ENCODE measurements at regions not wholly inside any gene's neighbourhood (a gene's known extent, or its start where the extent isn't known, plus 50 kb on each side); places are given as distances from the start of the nearest gene placed in this dataset.
"Not testable (repeated sequence)": the region's sequence is repeated elsewhere in the genome, so short reads cannot be mapped to it uniquely, and the experiment has no call there.

GRCh38 chr6:169355001-169355400 is 101.4 kb upstream of the THBS2 start:
- intact Hi-C loops (cut with DNase I); H3K27ac ChIP-seq (ENCODE audit: low read depth in 1 of 2, low read length in 2 of 2): not testable (repeated sequence)

GRCh38 chr6:169345146-169345545 is 91.5 kb upstream of the THBS2 start:
- Histone ChIP-seq H3K9me3 (ENCODE audit: control insufficient read depth, low read length) (no peaks in the 10 kb centered on the region), H3K4me3 (ENCODE audit: low read length in 2 of 2) (no peak overlapping the region), H3K27ac (ENCODE audit: low read depth in 1 of 2, low read length in 2 of 2) (no peak overlapping the region), H3K36me3 (ENCODE audit: control insufficient read depth in 1 of 2, insufficient read depth in 2 of 2, low read length in 1 of 2) (no peaks in the 10 kb centered on the region), H3K4me1 (ENCODE audit: control insufficient read depth in 1 of 2, insufficient read depth in 2 of 2, low read length in 2 of 2) (no peaks in the 10 kb centered on the region), H3K27me3 (ENCODE audit: control insufficient read depth in 1 of 2, insufficient read depth in 2 of 2, low read length in 1 of 2) (no peaks in the 10 kb centered on the region)
- 44 to 46% methylated on average over 4 of the region's 4 CpGs for WGBS, 2 donors
- DNase-seq (no peak), ATAC-seq (ENCODE audit: low FRiP score) (no peak)
- intact Hi-C loops (cut with DNase I): loop anchor here in 1 of 2 donors (10.0 kb wide), 1 partner anchor 430 kb away; no protein-coding TSS in a partner anchor

More at GRCh38 chr6:169355001-169355400, 101.4 kb upstream of the THBS2 start:
- H3K4me3 ChIP-seq (ENCODE audit: low read length in 2 of 2); H3K27me3 ChIP-seq (ENCODE audit: control insufficient read depth in 1 of 2, insufficient read depth in 2 of 2, low read length in 1 of 2); H3K4me1 ChIP-seq (ENCODE audit: control insufficient read depth in 1 of 2, insufficient read depth in 2 of 2, low read length in 2 of 2); H3K9me3 ChIP-seq (ENCODE audit: control insufficient read depth, low read length); H3K36me3 ChIP-seq (ENCODE audit: control insufficient read depth in 1 of 2, insufficient read depth in 2 of 2, low read length in 1 of 2); DNase-seq; ATAC-seq (ENCODE audit: low FRiP score): not testable (repeated sequence)
- 56 to 64% methylated on average over 3 of the region's 3 CpGs for WGBS, 2 donors

DNA sequence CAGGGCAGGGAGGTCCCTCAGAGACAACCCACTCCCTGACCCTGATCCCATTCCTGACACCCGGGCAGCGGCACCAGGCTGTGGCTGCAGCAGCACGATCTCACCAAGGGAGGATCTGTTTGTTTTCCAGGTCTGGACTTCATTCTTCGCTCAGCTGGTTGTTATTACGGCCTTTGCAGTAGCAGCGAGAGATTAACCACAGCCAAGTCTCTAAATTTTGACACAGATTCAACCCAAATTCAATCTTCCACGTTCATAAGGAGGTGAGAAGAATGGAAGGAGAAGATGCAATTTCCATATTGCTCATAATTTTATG is 91.1 kb upstream of the THBS2 start:
- peak in 1 of 2 donors; percentile 50 for DNase-seq
- H3K4me1 ChIP-seq (ENCODE audit: control insufficient read depth in 1 of 2, insufficient read depth in 2 of 2, low read length in 2 of 2): no peaks in the 10 kb centered on the region
- H3K27ac ChIP-seq (ENCODE audit: low read depth in 1 of 2, low read length in 2 of 2): no peak overlapping the region
- no peak overlapping the region for H3K4me3 ChIP-seq (ENCODE audit: low read length in 2 of 2)
- no peaks in the 10 kb centered on the region for H3K36me3 ChIP-seq (ENCODE audit: control insufficient read depth in 1 of 2, insufficient read depth in 2 of 2, low read length in 1 of 2)
- no peaks in the 10 kb centered on the region for H3K9me3 ChIP-seq (ENCODE audit: control insufficient read depth, low read length)
- WGBS, 2 donors: 58% methylated on average over 7 of the region's 7 CpGs
- intact Hi-C loops (cut with DNase I): loop anchor here in 1 of 2 donors (10.0 kb wide), 1 partner anchor 430 kb away; no protein-coding TSS in a partner anchor
- no peaks in the 10 kb centered on the region for H3K27me3 ChIP-seq (ENCODE audit: control insufficient read depth in 1 of 2, insufficient read depth in 2 of 2, low read length in 1 of 2)
- ATAC-seq (ENCODE audit: low FRiP score): peak; percentile 56

DNA sequence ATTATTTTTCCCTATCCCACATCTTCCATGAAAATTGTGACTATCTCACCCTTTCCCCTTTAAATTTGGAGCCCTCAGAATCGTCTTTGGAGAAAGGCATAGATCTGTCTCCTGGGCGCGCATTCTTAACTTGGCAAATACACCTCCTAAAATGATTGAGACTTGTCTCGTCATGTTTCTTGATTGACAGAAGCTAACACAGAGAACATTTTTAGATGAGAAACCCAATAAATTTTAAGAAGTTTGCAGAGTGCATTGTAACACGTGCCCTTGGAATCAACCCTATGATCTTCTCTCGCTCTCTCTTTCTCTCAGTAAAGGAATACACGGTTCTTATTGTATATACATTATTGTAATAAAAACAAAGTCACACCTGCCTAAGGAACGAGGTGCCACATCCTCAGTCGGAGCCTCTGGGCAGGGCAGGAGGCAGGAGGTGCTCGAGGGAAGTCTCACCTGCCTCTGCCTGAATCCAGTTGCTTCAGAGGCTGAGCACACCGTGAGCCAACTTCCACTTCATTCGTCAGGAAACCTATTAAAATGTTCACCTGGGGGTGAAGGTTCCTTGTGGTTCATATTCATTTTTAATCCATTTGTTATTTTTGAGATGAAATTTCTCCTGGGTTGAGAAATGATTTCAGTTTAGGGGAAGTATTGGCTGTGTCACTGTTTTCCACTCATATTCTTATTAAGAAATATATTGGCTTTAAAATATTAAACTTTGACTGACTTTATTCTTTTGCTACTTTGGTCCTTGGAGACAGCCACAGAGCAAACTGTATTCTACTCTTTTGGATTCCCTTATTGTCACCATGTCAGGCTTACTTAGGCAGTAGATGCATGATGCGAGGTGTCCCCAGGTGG is 90.5 kb upstream of the THBS2 start:
- Histone ChIP-seq H3K27me3 (ENCODE audit: control insufficient read depth in 1 of 2, insufficient read depth in 2 of 2, low read length in 1 of 2) (no peaks in the 10 kb centered on the region), H3K4me3 (ENCODE audit: low read length in 2 of 2) (no peak overlapping the region), H3K9me3 (ENCODE audit: control insufficient read depth, low read length) (no peaks in the 10 kb centered on the region), H3K27ac (ENCODE audit: low read depth in 1 of 2, low read length in 2 of 2) (no peak overlapping the region), H3K4me1 (ENCODE audit: control insufficient read depth in 1 of 2, insufficient read depth in 2 of 2, low read length in 2 of 2) (no peaks in the 10 kb centered on the region), H3K36me3 (ENCODE audit: control insufficient read depth in 1 of 2, insufficient read depth in 2 of 2, low read length in 1 of 2) (no peaks in the 10 kb centered on the region)
- WGBS, 2 donors: 90 to 93% methylated on average over 13 of the region's 13 CpGs
- ATAC-seq (ENCODE audit: low FRiP score) (no peak), DNase-seq (no peak)
- intact Hi-C loops (cut with DNase I): loop anchor here in 1 of 2 donors (10.0 kb wide), 1 partner anchor 429 kb away; no protein-coding TSS in a partner anchor

GRCh38 chr6:169342710-169343109 is 89.1 kb upstream of the THBS2 start:
- WGBS, 2 donors: 2 to 11% methylated on average over 3 of the region's 3 CpGs
- ATAC-seq (ENCODE audit: low FRiP score) (peak; percentile 57), DNase-seq (no peak)
- no peaks in the 10 kb centered on the region for H3K4me1 ChIP-seq (ENCODE audit: control insufficient read depth in 1 of 2, insufficient read depth in 2 of 2, low read length in 2 of 2)
- intact Hi-C loops (cut with DNase I): loop anchor here in 1 of 2 donors (10.0 kb wide), 1 partner anchor 428 kb away; no protein-coding TSS in a partner anchor
- no peaks in the 10 kb centered on the region for H3K36me3 ChIP-seq (ENCODE audit: control insufficient read depth in 1 of 2, insufficient read depth in 2 of 2, low read length in 1 of 2)
- H3K27me3 ChIP-seq (ENCODE audit: control insufficient read depth in 1 of 2, insufficient read depth in 2 of 2, low read length in 1 of 2): no peaks in the 10 kb centered on the region
- H3K9me3 ChIP-seq (ENCODE audit: control insufficient read depth, low read length): no peaks in the 10 kb centered on the region
- H3K27ac ChIP-seq (ENCODE audit: low read depth in 1 of 2, low read length in 2 of 2): no peak overlapping the region
- no peak overlapping the region for H3K4me3 ChIP-seq (ENCODE audit: low read length in 2 of 2)

DNA sequence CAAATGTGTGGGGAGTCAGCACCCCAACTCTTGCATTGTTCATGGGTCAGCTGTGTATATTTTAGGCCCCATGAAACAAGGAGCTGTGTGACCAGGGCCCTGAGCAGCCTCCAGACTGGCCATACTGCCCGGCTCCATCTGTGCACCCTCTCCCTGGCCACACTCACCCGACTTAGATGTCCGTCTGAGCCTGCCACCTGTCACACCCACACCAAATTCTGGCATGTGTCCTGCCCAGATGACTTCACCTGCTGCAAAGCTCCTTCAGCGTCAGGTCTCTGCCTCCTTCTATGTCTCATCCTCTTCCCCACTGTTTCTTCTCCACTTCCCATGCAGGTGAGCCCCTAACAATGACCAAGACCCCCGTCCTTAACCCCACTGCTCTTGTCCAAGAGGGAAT is 88.1 kb upstream of the THBS2 start:
- Histone ChIP-seq H3K4me1 (ENCODE audit: control insufficient read depth in 1 of 2, insufficient read depth in 2 of 2, low read length in 2 of 2) (no peaks in the 10 kb centered on the region), H3K27ac (ENCODE audit: low read depth in 1 of 2, low read length in 2 of 2) (no peak overlapping the region), H3K27me3 (ENCODE audit: control insufficient read depth in 1 of 2, insufficient read depth in 2 of 2, low read length in 1 of 2) (no peaks in the 10 kb centered on the region), H3K9me3 (ENCODE audit: control insufficient read depth, low read length) (no peaks in the 10 kb centered on the region), H3K36me3 (ENCODE audit: control insufficient read depth in 1 of 2, insufficient read depth in 2 of 2, low read length in 1 of 2) (no peaks in the 10 kb centered on the region), H3K4me3 (ENCODE audit: low read length in 2 of 2) (no peak overlapping the region)
- WGBS, 2 donors: 92 to 94% methylated on average over 5 of the region's 5 CpGs
- intact Hi-C loops (cut with DNase I): loop anchor here in 1 of 2 donors (10.0 kb wide), 1 partner anchor 427 kb away; no protein-coding TSS in a partner anchor
- DNase-seq: no peak
- ATAC-seq (ENCODE audit: low FRiP score): no peak

DNA sequence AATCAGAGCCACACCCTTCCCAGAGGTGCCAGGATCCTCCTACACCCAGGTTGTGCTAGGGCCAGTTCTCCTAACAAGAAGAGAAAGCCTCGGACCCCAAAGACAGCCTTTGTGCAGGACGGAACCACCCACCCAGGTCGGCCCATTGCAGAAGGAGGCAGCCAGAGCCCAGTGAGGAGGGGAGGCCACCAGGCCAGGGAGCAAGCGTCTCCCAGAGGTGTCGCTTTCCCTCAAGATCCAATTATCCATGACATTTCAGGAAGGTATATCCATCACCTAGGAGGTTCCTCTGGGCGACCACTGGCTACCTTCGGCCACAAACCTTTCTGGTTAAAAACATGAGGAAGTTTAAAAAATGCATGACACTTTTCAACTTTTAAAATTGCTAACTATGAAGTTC is 87.4 kb upstream of the THBS2 start:
- Histone ChIP-seq H3K36me3 (ENCODE audit: control insufficient read depth in 1 of 2, insufficient read depth in 2 of 2, low read length in 1 of 2) (no peaks in the 10 kb centered on the region), H3K4me3 (ENCODE audit: low read length in 2 of 2) (no peak overlapping the region), H3K27me3 (ENCODE audit: control insufficient read depth in 1 of 2, insufficient read depth in 2 of 2, low read length in 1 of 2) (no peaks in the 10 kb centered on the region), H3K4me1 (ENCODE audit: control insufficient read depth in 1 of 2, insufficient read depth in 2 of 2, low read length in 2 of 2) (no peaks in the 10 kb centered on the region), H3K9me3 (ENCODE audit: control insufficient read depth, low read length) (no peaks in the 10 kb centered on the region), H3K27ac (ENCODE audit: low read depth in 1 of 2, low read length in 2 of 2) (no peak overlapping the region)
- 97% methylated on average over 7 of the region's 7 CpGs for WGBS, 2 donors
- peak in 1 of 2 donors; percentile 42 for DNase-seq
- ATAC-seq (ENCODE audit: low FRiP score): no peak
- intact Hi-C loops (cut with DNase I): loop anchor here in 1 of 2 donors (10.0 kb wide), 1 partner anchor 426 kb away; no protein-coding TSS in a partner anchor

GRCh38 chr6:169340395-169340794 is 86.7 kb upstream of the THBS2 start:
- Histone ChIP-seq H3K27me3 (ENCODE audit: control insufficient read depth in 1 of 2, insufficient read depth in 2 of 2, low read length in 1 of 2) (no peaks in the 10 kb centered on the region), H3K4me1 (ENCODE audit: control insufficient read depth in 1 of 2, insufficient read depth in 2 of 2, low read length in 2 of 2) (no peaks in the 10 kb centered on the region), H3K4me3 (ENCODE audit: low read length in 2 of 2) (no peak overlapping the region), H3K36me3 (ENCODE audit: control insufficient read depth in 1 of 2, insufficient read depth in 2 of 2, low read length in 1 of 2) (no peaks in the 10 kb centered on the region), H3K9me3 (ENCODE audit: control insufficient read depth, low read length) (no peaks in the 10 kb centered on the region), H3K27ac (ENCODE audit: low read depth in 1 of 2, low read length in 2 of 2) (no peak overlapping the region)
- DNase-seq (peak; percentile 83), ATAC-seq (ENCODE audit: low FRiP score) (peak; percentile 68)
- intact Hi-C loops (cut with DNase I): loop anchor here in 1 of 2 donors (10.0 kb wide), 1 partner anchor 426 kb away; no protein-coding TSS in a partner anchor
- 50 to 59% methylated on average over 20 of the region's 20 CpGs for WGBS, 2 donors

Measured in aorta (tissue), 5 donors.